Hepatocyte (in vitro differentiated cells): ENCODE measurements at regions not wholly inside any gene's neighbourhood (a gene's known extent, or its start where the extent isn't known, plus 50 kb on each side); places are given as distances from the start of the nearest gene placed in this dataset.
A peak's percentile ranks its signal among the peaks of the same experiment; 100 is the strongest.

Source experiments
- DNase-seq: peaks from one replicate; pipeline ENCODE4 v3.0.0-alpha.2; 2016; ENCODE audit warnings: low spot score
- H2AFZ ChIP-seq: fragments of 200-600 bp; sonication (generic); 2 replicates; pipeline ENCODE4 v1.6.0; 2016; ENCODE audit warnings: antibody characterized with exemption, mild to moderate bottlenecking
- H3K27ac ChIP-seq: fragments of 200-600 bp; sonication (generic); 2 replicates; pipeline ENCODE4 v1.5.1; 2016; ENCODE audit warnings: mild to moderate bottlenecking
- H3K27me3 ChIP-seq: fragments of 200-600 bp; sonication (generic); 2 replicates; pipeline ENCODE4 v1.6.1; 2016
- H3K36me3 ChIP-seq: fragments of 200-600 bp; sonication (generic); replicated peaks from 2 replicates; pipeline ENCODE4 v1.5.1; 2016; ENCODE audit warnings: low read depth; ENCODE audit not compliant: insufficient read depth
- H3K4me1 ChIP-seq: fragments of 200-600 bp; sonication (generic); 2 replicates; pipeline ENCODE4 v1.5.1; 2016; ENCODE audit warnings: mild to moderate bottlenecking, moderate library complexity; ENCODE audit not compliant: insufficient read depth
- H3K4me2 ChIP-seq: fragments of 200-600 bp; sonication (generic); 2 replicates; pipeline ENCODE4 v1.6.0; 2016
- H3K4me3 ChIP-seq: fragments of 200-600 bp; sonication (generic); 2 replicates; pipeline ENCODE4 v1.5.1; 2016; ENCODE audit warnings: mild to moderate bottlenecking
- H3K79me2 ChIP-seq: fragments of 200-600 bp; sonication (generic); 2 replicates; pipeline ENCODE4 v1.6.0; 2017; ENCODE audit warnings: mild to moderate bottlenecking
- H3K9me2 ChIP-seq: fragments of 200-600 bp; sonication (generic); replicated peaks from 2 replicates; pipeline ENCODE4 v1.6.0; 2017; ENCODE audit warnings: mild to moderate bottlenecking; ENCODE audit not compliant: insufficient read depth
- H3K9me3 ChIP-seq: fragments of 200-600 bp; sonication (generic); 2 replicates; pipeline ENCODE4 v1.5.1; 2016; ENCODE audit warnings: low read depth, mild to moderate bottlenecking
- H4K20me1 ChIP-seq: fragments of 200-600 bp; sonication (generic); 2 replicates; pipeline ENCODE4 v1.6.0; 2016; ENCODE audit warnings: mild to moderate bottlenecking; ENCODE audit not compliant: insufficient read depth, poor library complexity, severe bottlenecking
- EZH2 ChIP-seq: fragments of 200-600 bp; sonication (generic); IDR thresholded peaks from 2 replicates; pipeline ENCODE4 v1.6.1; 2016; ENCODE audit warnings: antibody characterized with exemption, mild to moderate bottlenecking, borderline replicate concordance
- EZH2phosphoT487 ChIP-seq: fragments of 200-600 bp; sonication (generic); IDR thresholded peaks from one replicate; pipeline ENCODE4 v1.6.1; 2018; ENCODE audit warnings: antibody characterized with exemption, mild to moderate bottlenecking, low read depth, moderate library complexity; ENCODE audit not compliant: unreplicated experiment, severe bottlenecking
- WGBS: methylation state at CpG from one replicate; pipeline ENCODE4 v1.1.6; 2016; ENCODE audit warnings: low lambda C conversion rate; ENCODE audit errors: missing lambda C conversion rate; 5-methylcytosine and 5-hydroxymethylcytosine counted together
- TF ChIP-seq, protein P1 (sequence below): fragments of 200-600 bp; sonication (generic); IDR thresholded peaks from 2 replicates; pipeline ENCODE4 v1.5.1; 2016; ENCODE audit warnings: antibody characterized with exemption, mild to moderate bottlenecking; ENCODE audit not compliant: poor library complexity

DNA sequence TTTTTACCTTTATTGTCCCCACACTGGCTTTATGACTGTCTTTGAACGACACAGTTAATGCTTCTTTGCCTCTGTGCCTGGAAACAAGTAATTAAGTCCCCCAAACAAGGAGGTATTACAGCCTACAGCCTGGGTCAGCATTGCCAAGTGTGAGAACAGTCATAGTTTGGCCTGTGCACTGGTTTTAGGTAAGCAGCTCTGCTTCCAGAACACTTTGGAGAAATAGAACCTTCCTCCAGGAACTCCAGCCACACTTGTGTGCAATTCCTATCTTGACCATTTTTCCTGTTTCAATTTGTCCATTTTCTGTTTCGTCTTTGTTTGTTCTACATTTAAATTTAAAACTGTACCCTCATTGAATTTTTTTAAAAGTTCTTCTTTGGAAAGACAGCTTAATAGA is 568.2 kb downstream of the TUSC7 start:
- peaks cover 17% of the 10 kb centered on the region for H3K4me1 ChIP-seq
- H3K4me2 ChIP-seq, result peak overlapping the region; percentile 45
- H3K9me2 ChIP-seq, result no peaks in the 10 kb centered on the region
- WGBS, result 46% methylated on average over 2 of the region's 2 CpGs
- H3K27ac ChIP-seq, result peak overlapping the region; percentile 72
- no peaks in the 10 kb centered on the region for H3K9me3 ChIP-seq
- no peak overlapping the region for H2AFZ ChIP-seq
- no peaks in the 10 kb centered on the region for H3K79me2 ChIP-seq
- no peak overlapping the region for H3K4me3 ChIP-seq
- no peaks in the 10 kb centered on the region for H3K27me3 ChIP-seq
- no peaks in the 10 kb centered on the region for H3K36me3 ChIP-seq
- no peaks in the 10 kb centered on the region for H4K20me1 ChIP-seq
- no peak for TF ChIP-seq EZH2
- no peak for TF ChIP-seq EZH2phosphoT487
- TF ChIP-seq, protein P1, sequence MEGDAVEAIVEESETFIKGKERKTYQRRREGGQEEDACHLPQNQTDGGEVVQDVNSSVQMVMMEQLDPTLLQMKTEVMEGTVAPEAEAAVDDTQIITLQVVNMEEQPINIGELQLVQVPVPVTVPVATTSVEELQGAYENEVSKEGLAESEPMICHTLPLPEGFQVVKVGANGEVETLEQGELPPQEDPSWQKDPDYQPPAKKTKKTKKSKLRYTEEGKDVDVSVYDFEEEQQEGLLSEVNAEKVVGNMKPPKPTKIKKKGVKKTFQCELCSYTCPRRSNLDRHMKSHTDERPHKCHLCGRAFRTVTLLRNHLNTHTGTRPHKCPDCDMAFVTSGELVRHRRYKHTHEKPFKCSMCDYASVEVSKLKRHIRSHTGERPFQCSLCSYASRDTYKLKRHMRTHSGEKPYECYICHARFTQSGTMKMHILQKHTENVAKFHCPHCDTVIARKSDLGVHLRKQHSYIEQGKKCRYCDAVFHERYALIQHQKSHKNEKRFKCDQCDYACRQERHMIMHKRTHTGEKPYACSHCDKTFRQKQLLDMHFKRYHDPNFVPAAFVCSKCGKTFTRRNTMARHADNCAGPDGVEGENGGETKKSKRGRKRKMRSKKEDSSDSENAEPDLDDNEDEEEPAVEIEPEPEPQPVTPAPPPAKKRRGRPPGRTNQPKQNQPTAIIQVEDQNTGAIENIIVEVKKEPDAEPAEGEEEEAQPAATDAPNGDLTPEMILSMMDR, result no peak
- no peak for DNase-seq

DNA sequence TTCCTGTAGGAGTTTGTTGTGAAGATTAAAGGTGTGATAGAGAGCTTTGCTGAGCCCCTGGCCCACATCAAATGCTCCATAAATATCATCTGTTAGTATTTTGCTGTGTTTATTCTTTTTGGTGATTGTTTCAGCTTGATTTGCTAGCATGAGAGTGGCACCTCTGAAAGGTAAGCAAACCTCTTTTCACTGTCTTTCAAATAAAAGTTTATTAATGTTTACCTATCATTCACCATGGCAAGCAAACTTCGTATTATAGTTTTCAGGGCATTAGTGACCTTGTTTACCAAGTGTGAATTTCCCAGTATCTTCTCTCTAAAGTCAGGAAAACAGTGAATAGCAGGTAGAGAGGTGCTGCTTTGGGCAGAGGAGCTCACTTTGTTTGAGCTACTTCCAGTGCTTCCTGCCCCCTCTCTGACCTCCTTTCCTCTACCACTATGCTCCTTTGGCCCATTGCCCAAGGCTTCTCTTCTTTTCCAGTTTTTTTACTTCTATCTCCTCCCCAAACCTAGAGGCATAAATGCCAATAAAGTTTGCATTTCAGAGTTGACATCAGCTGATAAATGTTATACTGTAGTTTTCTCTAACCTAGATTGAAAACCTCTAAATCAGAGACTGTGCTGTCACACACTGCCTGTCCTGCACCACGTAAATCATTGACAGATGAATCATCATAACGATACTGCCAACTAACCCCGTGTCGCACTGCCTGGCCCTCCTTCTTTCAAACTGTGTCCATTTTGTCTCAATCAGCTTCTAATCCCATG is 569.0 kb downstream of the TUSC7 start:
- Histone ChIP-seq H3K4me1 (peaks cover 17% of the 10 kb centered on the region), H3K4me3 (no peak overlapping the region), H4K20me1 (no peaks in the 10 kb centered on the region), H2AFZ (peak overlapping the region; percentile 13), H3K36me3 (no peaks in the 10 kb centered on the region), H3K9me3 (no peaks in the 10 kb centered on the region), H3K79me2 (no peaks in the 10 kb centered on the region), H3K9me2 (no peaks in the 10 kb centered on the region), H3K4me2 (peak overlapping the region; percentile 45), H3K27me3 (no peaks in the 10 kb centered on the region), H3K27ac (peak overlapping the region; percentile 72)
- WGBS, result 13% methylated on average over 5 of the region's 5 CpGs
- TF ChIP-seq, protein P1, result no peak
- TF ChIP-seq EZH2phosphoT487 (no peak), EZH2 (no peak)
- DNase-seq, result peak; percentile 67

DNA sequence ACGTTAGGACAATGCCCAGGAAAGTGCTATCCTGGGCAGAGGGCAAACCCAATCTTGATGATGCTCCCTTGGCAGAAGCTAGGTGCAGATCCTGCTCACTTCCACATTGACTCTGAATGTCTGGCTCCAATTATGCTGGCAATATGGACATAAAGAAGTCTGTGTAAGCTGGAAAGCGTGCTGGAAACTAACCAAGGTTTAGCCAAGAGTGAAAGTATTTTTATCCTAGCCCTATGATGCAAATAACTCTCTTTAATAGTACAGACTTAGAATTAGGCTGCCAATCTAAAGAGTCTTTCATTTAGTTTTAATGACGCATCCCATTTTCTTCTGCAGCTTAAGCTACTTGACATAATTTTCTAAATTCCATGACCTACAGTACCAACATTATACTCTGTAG is 571.8 kb downstream of the TUSC7 start:
- WGBS, result 73% methylated on average over 3 of the region's 3 CpGs
- no peaks in the 10 kb centered on the region for H3K9me3 ChIP-seq
- no peaks in the 10 kb centered on the region for H3K9me2 ChIP-seq
- no peaks in the 10 kb centered on the region for H3K79me2 ChIP-seq
- H2AFZ ChIP-seq, result no peak overlapping the region
- H3K36me3 ChIP-seq, result no peaks in the 10 kb centered on the region
- TF ChIP-seq EZH2phosphoT487 (no peak), EZH2 (no peak)
- TF ChIP-seq, protein P1, result no peak
- H3K4me3 ChIP-seq, result no peak overlapping the region
- no peak overlapping the region for H3K4me2 ChIP-seq
- DNase-seq, result no peak
- no peaks in the 10 kb centered on the region for H3K27me3 ChIP-seq
- peaks cover 17% of the 10 kb centered on the region for H3K4me1 ChIP-seq
- no peaks in the 10 kb centered on the region for H4K20me1 ChIP-seq
- no peak overlapping the region for H3K27ac ChIP-seq
